Liver (tissue), 8 donors: ENCODE measurements at regions not wholly inside any gene's neighbourhood (a gene's known extent, or its start where the extent isn't known, plus 50 kb on each side); places are given as distances from the start of the nearest gene placed in this dataset.
A peak's percentile ranks its signal among the peaks of the same experiment; 100 is the strongest.

Source experiments
- DNase-seq: peaks from one replicate; pipeline ENCODE4 v3.0.0-alpha.2; 2017; ENCODE audit warnings: low spot score
- H3K27ac ChIP-seq, 2 donors: one replicate each; pipeline ENCODE4 v1.7.0; 2013; ENCODE audit warnings: inconsistent platforms in 2 of 2, low read length in 2 of 2, control low read depth in 1 of 2, low read depth in 1 of 2, mild to moderate bottlenecking in 1 of 2
- H3K27me3 ChIP-seq, 4 donors: one replicate each; pipeline versions ENCODE4 v1.6.1 to v1.7.0; 2013; ENCODE audit warnings: low read length in 3 of 4, inconsistent platforms in 1 of 4, mild to moderate bottlenecking in 1 of 4, moderate library complexity in 1 of 4; ENCODE audit not compliant: control insufficient read depth in 4 of 4, insufficient read depth in 4 of 4
- H3K36me3 ChIP-seq, 4 donors: one replicate each; pipeline versions ENCODE4 v1.6.1 to v1.7.0; 2013; ENCODE audit warnings: low read length in 3 of 4, mild to moderate bottlenecking in 3 of 4, low read depth in 1 of 4, moderate library complexity in 1 of 4; ENCODE audit not compliant: control insufficient read depth in 4 of 4, insufficient read depth in 3 of 4
- H3K4me1 ChIP-seq, 4 donors: one replicate each; pipeline versions ENCODE4 v1.6.1 to v1.7.0; 2013; ENCODE audit warnings: low read length in 3 of 4, mild to moderate bottlenecking in 3 of 4, moderate library complexity in 1 of 4; ENCODE audit not compliant: control insufficient read depth in 4 of 4, insufficient read depth in 4 of 4
- H3K4me3 ChIP-seq, 3 donors: one replicate each; pipeline versions ENCODE4 v1.6.1 to v1.7.0; 2013; ENCODE audit warnings: low read length in 3 of 3, control low read depth in 1 of 3, low read depth in 1 of 3, mild to moderate bottlenecking in 1 of 3
- H3K9ac ChIP-seq, 2 donors: one replicate each; pipeline ENCODE4 v1.7.0; 2013; ENCODE audit warnings: low read length in 2 of 2, mild to moderate bottlenecking in 2 of 2, moderate library complexity in 2 of 2, control low read depth in 1 of 2, low read depth in 1 of 2
- H3K9me3 ChIP-seq, 4 donors: one replicate each; pipeline versions ENCODE4 v1.6.1 to v1.7.0; 2013; ENCODE audit warnings: low read length in 3 of 4; ENCODE audit not compliant: control insufficient read depth in 4 of 4
- EGR1 ChIP-seq, 2 donors: IDR thresholded peaks; 2 replicates each; pipeline ENCODE4 v1.6.1; 2016 to 2018; ENCODE audit warnings: antibody characterized with exemption in 2 of 2, low read depth in 2 of 2
- FOXA1 ChIP-seq: IDR thresholded peaks from 2 replicates; pipeline ENCODE4 v1.6.1; 2016; ENCODE audit warnings: antibody characterized with exemption
- FOXA2 ChIP-seq: IDR thresholded peaks from 2 replicates; pipeline ENCODE4 v1.6.1; 2016; ENCODE audit warnings: antibody characterized with exemption
- GABPA ChIP-seq, 2 donors: IDR thresholded peaks in 1 of 2; conservative IDR thresholded peaks in 1 of 2; 2 replicates each; pipeline ENCODE4 v1.6.1; 2016; ENCODE audit warnings: antibody characterized with exemption in 2 of 2, mild to moderate bottlenecking in 1 of 2, moderate library complexity in 1 of 2
- HNF4A ChIP-seq, 2 donors: conservative IDR thresholded peaks; 2 replicates each; pipeline ENCODE4 v1.6.1; 2016; ENCODE audit warnings: antibody characterized with exemption in 2 of 2, mild to moderate bottlenecking in 2 of 2
- HNF4G ChIP-seq: IDR thresholded peaks from 2 replicates; pipeline ENCODE4 v1.6.1; 2016; ENCODE audit warnings: antibody characterized with exemption
- JUND ChIP-seq, 2 donors: IDR thresholded peaks; 2 replicates each; pipeline ENCODE4 v1.6.1; 2016; ENCODE audit warnings: antibody characterized with exemption in 2 of 2
- NR2F2 ChIP-seq: IDR thresholded peaks from 2 replicates; pipeline ENCODE4 v1.6.1; 2016; ENCODE audit warnings: antibody characterized with exemption
- RAD21 ChIP-seq, 2 donors: IDR thresholded peaks; 2 replicates each; pipeline ENCODE4 v1.6.1; 2016; ENCODE audit warnings: antibody characterized with exemption in 2 of 2, mild to moderate bottlenecking in 2 of 2
- RXRA ChIP-seq, 2 donors: IDR thresholded peaks; 2 replicates each; pipeline ENCODE4 v1.6.1; 2017 to 2018; ENCODE audit warnings: antibody characterized with exemption in 2 of 2, mild to moderate bottlenecking in 1 of 2
- SP1 ChIP-seq: IDR thresholded peaks from 2 replicates; pipeline ENCODE4 v1.6.1; 2018; ENCODE audit warnings: antibody characterized with exemption, mild to moderate bottlenecking
- TAF1 ChIP-seq: conservative IDR thresholded peaks from 2 replicates; pipeline ENCODE4 v1.6.1; 2016; ENCODE audit warnings: antibody characterized with exemption, mild to moderate bottlenecking
- YY1 ChIP-seq: IDR thresholded peaks from 2 replicates; pipeline ENCODE4 v1.6.1; 2016; ENCODE audit warnings: antibody characterized with exemption, mild to moderate bottlenecking
- WGBS: extraction: QIAGEN DNeasy Blood & Tissue Kit; methylation state at CpG from one replicate; pipeline ENCODE4 v1.1.7; 2013; 5-methylcytosine and 5-hydroxymethylcytosine counted together
- TF ChIP-seq, protein P1 (sequence below): IDR thresholded peaks from 2 replicates; pipeline ENCODE4 v1.6.1; 2016; ENCODE audit warnings: antibody characterized with exemption
- TF ChIP-seq, protein P2 (sequence below): fragments of 150-350 bp; IDR thresholded peaks from 2 replicates; pipeline ENCODE4 v1.5.1; 2017; ENCODE audit warnings: improper control_type of control experiment, low read depth, low read length; ENCODE audit not compliant: missing input control
- TF ChIP-seq, protein P3 (sequence below): IDR thresholded peaks from 2 replicates; pipeline ENCODE4 v1.6.1; 2016; ENCODE audit warnings: antibody characterized with exemption
- TF ChIP-seq, protein P4 (sequence below): IDR thresholded peaks from 2 replicates; pipeline ENCODE4 v1.6.1; 2016; ENCODE audit warnings: antibody characterized with exemption, mild to moderate bottlenecking
- TF ChIP-seq, protein P5 (sequence below): IDR thresholded peaks from 2 replicates; pipeline ENCODE4 v1.6.1; 2016; ENCODE audit warnings: antibody characterized with exemption
- donor health status: healthy.
- donor health status: healthy.
- donor health status: healthy.
- donor health status: healthy.
- donor health status: healthy.

DNA sequence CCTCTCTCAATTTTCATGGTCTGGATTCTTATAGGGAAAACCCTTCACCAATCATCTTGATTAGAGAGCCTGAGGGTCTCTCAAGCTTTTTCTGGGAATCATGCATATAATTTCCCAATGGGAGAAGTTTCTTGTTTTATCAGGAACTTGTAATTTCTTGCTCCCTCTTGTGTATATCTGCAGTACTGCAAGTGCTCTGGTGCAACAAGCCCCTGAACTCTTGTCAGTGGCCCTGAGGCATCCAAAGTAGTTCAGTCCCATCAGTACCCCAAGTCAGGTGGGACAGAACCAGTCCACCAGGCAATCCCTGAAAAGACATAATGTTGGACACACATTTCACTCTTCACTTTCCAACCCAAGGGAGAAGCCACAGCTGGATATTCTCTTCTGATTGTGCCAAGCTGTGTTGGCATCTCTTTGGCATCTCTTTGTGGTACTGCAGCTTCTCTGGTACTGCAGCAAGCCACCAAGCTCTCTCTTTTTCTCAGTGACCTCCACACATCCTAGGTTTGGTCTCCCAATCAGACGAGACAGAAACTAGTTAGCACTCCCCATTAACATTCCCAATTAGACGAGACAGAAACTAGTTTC, 214.5 kb downstream of the ZIC4 start:
- Histone ChIP-seq H3K4me1 (peaks cover 0 to 4% (median 2%) of the 10 kb centered on the region in 4 donors), H3K4me3 (no peak overlapping the region), H3K9ac (no peak overlapping the region), H3K27me3 (peaks cover 0 to 2% (median 0%) of the 10 kb centered on the region in 4 donors), H3K27ac (no peak overlapping the region), H3K36me3 (no peaks in the 10 kb centered on the region), H3K9me3 (no peaks in the 10 kb centered on the region)
- DNase-seq, result peak; percentile 33
- TF ChIP-seq NR2F2 (no peak), RAD21 (IDR thresholded peaks at IDR 0.05) (peak; percentile 87 to 89), HNF4A (conservative IDR thresholded peaks at IDR 0.05) (no peak), RXRA (IDR thresholded peaks at IDR 0.05) (no peak), TAF1 (no peak), SP1 (no peak)
- TF ChIP-seq, protein P1, sequence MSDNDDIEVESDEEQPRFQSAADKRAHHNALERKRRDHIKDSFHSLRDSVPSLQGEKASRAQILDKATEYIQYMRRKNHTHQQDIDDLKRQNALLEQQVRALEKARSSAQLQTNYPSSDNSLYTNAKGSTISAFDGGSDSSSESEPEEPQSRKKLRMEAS, result no peak
- TF ChIP-seq, protein P2, sequence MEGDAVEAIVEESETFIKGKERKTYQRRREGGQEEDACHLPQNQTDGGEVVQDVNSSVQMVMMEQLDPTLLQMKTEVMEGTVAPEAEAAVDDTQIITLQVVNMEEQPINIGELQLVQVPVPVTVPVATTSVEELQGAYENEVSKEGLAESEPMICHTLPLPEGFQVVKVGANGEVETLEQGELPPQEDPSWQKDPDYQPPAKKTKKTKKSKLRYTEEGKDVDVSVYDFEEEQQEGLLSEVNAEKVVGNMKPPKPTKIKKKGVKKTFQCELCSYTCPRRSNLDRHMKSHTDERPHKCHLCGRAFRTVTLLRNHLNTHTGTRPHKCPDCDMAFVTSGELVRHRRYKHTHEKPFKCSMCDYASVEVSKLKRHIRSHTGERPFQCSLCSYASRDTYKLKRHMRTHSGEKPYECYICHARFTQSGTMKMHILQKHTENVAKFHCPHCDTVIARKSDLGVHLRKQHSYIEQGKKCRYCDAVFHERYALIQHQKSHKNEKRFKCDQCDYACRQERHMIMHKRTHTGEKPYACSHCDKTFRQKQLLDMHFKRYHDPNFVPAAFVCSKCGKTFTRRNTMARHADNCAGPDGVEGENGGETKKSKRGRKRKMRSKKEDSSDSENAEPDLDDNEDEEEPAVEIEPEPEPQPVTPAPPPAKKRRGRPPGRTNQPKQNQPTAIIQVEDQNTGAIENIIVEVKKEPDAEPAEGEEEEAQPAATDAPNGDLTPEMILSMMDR, result peak; percentile 92
- WGBS, result 61% methylated on average over 2 of the region's 2 CpGs

DNA sequence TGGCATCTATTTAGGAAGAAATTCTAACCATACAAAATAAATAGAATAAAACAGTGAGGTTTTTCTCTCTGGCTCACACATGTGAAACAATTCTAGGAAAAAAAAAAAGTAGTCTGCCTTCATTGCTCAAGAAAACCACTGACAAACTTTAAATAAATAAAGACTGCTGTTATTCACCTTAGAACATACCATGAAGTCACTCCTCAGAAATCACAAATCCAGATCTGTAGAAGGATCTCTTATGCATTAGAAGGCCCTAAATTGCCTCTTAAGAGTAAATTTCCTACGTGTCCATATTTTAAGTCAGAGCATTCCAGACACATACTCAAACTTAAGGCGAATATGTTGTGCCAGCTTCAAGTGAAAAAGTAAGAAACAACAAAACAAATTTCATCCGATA, 217.3 kb downstream of the ZIC4 start:
- H3K36me3 ChIP-seq, result no peaks in the 10 kb centered on the region
- no peak overlapping the region for H3K27ac ChIP-seq
- no peaks in the 10 kb centered on the region for H3K27me3 ChIP-seq
- H3K9me3 ChIP-seq, result no peaks in the 10 kb centered on the region
- TF ChIP-seq HNF4G, result no peak
- TF ChIP-seq, protein P2, result no peak
- TF ChIP-seq JUND (IDR thresholded peaks at IDR 0.05), result no peak
- no peak for TF ChIP-seq EGR1 (IDR thresholded peaks at IDR 0.05; ENCODE audit: low read depth in 2 of 2)
- no peak for TF ChIP-seq YY1
- TF ChIP-seq, protein P3, sequence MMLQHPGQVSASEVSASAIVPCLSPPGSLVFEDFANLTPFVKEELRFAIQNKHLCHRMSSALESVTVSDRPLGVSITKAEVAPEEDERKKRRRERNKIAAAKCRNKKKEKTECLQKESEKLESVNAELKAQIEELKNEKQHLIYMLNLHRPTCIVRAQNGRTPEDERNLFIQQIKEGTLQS, result no peak
- no peak for TF ChIP-seq FOXA1
- TF ChIP-seq, protein P4, sequence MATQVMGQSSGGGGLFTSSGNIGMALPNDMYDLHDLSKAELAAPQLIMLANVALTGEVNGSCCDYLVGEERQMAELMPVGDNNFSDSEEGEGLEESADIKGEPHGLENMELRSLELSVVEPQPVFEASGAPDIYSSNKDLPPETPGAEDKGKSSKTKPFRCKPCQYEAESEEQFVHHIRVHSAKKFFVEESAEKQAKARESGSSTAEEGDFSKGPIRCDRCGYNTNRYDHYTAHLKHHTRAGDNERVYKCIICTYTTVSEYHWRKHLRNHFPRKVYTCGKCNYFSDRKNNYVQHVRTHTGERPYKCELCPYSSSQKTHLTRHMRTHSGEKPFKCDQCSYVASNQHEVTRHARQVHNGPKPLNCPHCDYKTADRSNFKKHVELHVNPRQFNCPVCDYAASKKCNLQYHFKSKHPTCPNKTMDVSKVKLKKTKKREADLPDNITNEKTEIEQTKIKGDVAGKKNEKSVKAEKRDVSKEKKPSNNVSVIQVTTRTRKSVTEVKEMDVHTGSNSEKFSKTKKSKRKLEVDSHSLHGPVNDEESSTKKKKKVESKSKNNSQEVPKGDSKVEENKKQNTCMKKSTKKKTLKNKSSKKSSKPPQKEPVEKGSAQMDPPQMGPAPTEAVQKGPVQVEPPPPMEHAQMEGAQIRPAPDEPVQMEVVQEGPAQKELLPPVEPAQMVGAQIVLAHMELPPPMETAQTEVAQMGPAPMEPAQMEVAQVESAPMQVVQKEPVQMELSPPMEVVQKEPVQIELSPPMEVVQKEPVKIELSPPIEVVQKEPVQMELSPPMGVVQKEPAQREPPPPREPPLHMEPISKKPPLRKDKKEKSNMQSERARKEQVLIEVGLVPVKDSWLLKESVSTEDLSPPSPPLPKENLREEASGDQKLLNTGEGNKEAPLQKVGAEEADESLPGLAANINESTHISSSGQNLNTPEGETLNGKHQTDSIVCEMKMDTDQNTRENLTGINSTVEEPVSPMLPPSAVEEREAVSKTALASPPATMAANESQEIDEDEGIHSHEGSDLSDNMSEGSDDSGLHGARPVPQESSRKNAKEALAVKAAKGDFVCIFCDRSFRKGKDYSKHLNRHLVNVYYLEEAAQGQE, result no peak
- no peak for TF ChIP-seq HNF4A (conservative IDR thresholded peaks at IDR 0.05)
- TF ChIP-seq FOXA2, result no peak
- TF ChIP-seq, protein P5, sequence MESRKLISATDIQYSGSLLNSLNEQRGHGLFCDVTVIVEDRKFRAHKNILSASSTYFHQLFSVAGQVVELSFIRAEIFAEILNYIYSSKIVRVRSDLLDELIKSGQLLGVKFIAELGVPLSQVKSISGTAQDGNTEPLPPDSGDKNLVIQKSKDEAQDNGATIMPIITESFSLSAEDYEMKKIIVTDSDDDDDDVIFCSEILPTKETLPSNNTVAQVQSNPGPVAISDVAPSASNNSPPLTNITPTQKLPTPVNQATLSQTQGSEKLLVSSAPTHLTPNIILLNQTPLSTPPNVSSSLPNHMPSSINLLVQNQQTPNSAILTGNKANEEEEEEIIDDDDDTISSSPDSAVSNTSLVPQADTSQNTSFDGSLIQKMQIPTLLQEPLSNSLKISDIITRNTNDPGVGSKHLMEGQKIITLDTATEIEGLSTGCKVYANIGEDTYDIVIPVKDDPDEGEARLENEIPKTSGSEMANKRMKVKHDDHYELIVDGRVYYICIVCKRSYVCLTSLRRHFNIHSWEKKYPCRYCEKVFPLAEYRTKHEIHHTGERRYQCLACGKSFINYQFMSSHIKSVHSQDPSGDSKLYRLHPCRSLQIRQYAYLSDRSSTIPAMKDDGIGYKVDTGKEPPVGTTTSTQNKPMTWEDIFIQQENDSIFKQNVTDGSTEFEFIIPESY, result no peak
- no peak for TF ChIP-seq RAD21 (IDR thresholded peaks at IDR 0.05)
- TF ChIP-seq RXRA (IDR thresholded peaks at IDR 0.05), result no peak
- TF ChIP-seq, protein P1, result no peak
- no peak for TF ChIP-seq GABPA (IDR thresholded peaks at IDR 0.05 in 1 of 2, conservative IDR thresholded peaks at IDR 0.05 in 1 of 2)
- TF ChIP-seq SP1, result no peak
- H3K4me3 ChIP-seq, result no peak overlapping the region
- no peak for DNase-seq
- 60% methylated on average over 3 of the region's 3 CpGs for WGBS
- H3K9ac ChIP-seq, result no peak overlapping the region
- peaks cover 2 to 15% (median 5%) of the 10 kb centered on the region in 4 donors for H3K4me1 ChIP-seq
